Lower lobe of right lung (tissue), 2 donors: ENCODE measurements at regions not wholly inside any gene's neighbourhood (a gene's known extent, or its start where the extent isn't known, plus 50 kb on each side); places are given as distances from the start of the nearest gene placed in this dataset.
"Not testable (repeated sequence)": the region's sequence is repeated elsewhere in the genome, so short reads cannot be mapped to it uniquely, and the experiment has no call there.

Experiments used
- ATAC-seq, 2 donors: fragments of 200-7000 bp; cut with Tn5 transposase; one replicate each; pipeline ENCODE4 v1.9.1; 2020 to 2022; ENCODE audit warnings: mild to moderate bottlenecking in 2 of 2, moderate library complexity in 2 of 2
- DNase-seq: peaks from one replicate; pipeline ENCODE4 v3.0.0-alpha.2; 2020
- H3K27ac ChIP-seq: fragments of 200-600 bp; one replicate; pipeline ENCODE4 v1.8.0; 2022
- H3K27me3 ChIP-seq: fragments of 200-600 bp; one replicate; pipeline ENCODE4 v1.8.0; 2022; ENCODE audit warnings: low read depth
- H3K36me3 ChIP-seq: fragments of 200-600 bp; one replicate; pipeline ENCODE4 v1.8.0; 2022; ENCODE audit warnings: mild to moderate bottlenecking
- H3K4me1 ChIP-seq: fragments of 200-600 bp; one replicate; pipeline ENCODE4 v1.8.0; 2022
- H3K4me3 ChIP-seq: fragments of 200-600 bp; one replicate; pipeline ENCODE4 v1.8.0; 2022; ENCODE audit warnings: mild to moderate bottlenecking
- H3K9me3 ChIP-seq: fragments of 200-600 bp; one replicate; pipeline ENCODE4 v1.8.0; 2022
- CTCF ChIP-seq: fragments of 200-600 bp; IDR thresholded peaks from one replicate; pipeline ENCODE4 v1.8.0; 2022; ENCODE audit warnings: antibody characterized with exemption, mild to moderate bottlenecking
- intact Hi-C: fragments of 100-400 bp; cut with DNase I; formaldehyde crosslinking; loops from one replicate; pipeline ENCODE4 v1.11.0; 2022
- donor health status: DM: no; HTN: yes; CAD: no; lungs with severe emphysema.

- ATAC-seq (no peak), DNase-seq (no peak)
- TF ChIP-seq CTCF = no peak
- Histone ChIP-seq H3K36me3 (no peaks in the 10 kb centered on the region), H3K27me3 (no peaks in the 10 kb centered on the region), H3K4me1 (no peaks in the 10 kb centered on the region), H3K4me3 (no peak overlapping the region), H3K27ac (no peak overlapping the region), H3K9me3 (no peaks in the 10 kb centered on the region)
- intact Hi-C loops = no loop called here
These were observed 961.7 kb upstream of the TMEFF2 start for GRCh38 chr2:193156480-193156879.

- Histone ChIP-seq H3K4me1 (no peaks in the 10 kb centered on the region), H3K27ac (no peak overlapping the region), H3K4me3 (no peak overlapping the region), H3K27me3 (no peaks in the 10 kb centered on the region), H3K36me3 (no peaks in the 10 kb centered on the region), H3K9me3 (no peaks in the 10 kb centered on the region)
- TF ChIP-seq CTCF = no peak
- DNase-seq (no peak), ATAC-seq (no peak)
- intact Hi-C loops = no loop called here
These were observed 959.3 kb upstream of the TMEFF2 start for GRCh38 chr2:193154076-193154475.

GRCh38 chr2:193153576-193153975 lies 958.8 kb upstream of the TMEFF2 start:
- H3K4me1 ChIP-seq = no peaks in the 10 kb centered on the region
- no peak for ATAC-seq
- intact Hi-C loops = no loop called here
- DNase-seq = no peak
- H3K9me3 ChIP-seq = no peaks in the 10 kb centered on the region
- no peak overlapping the region for H3K27ac ChIP-seq
- no peak overlapping the region for H3K4me3 ChIP-seq
- no peaks in the 10 kb centered on the region for H3K36me3 ChIP-seq
- no peak for TF ChIP-seq CTCF
- H3K27me3 ChIP-seq = no peaks in the 10 kb centered on the region

GRCh38 chr2:193142467-193142866 lies 947.7 kb upstream of the TMEFF2 start:
- DNase-seq, intact Hi-C loops, H3K27ac ChIP-seq, H3K36me3 ChIP-seq, H3K27me3 ChIP-seq, H3K4me3 ChIP-seq, ATAC-seq, H3K9me3 ChIP-seq, H3K4me1 ChIP-seq: not testable (repeated sequence)

- H3K27ac ChIP-seq = no peak overlapping the region
- DNase-seq = no peak
- no peaks in the 10 kb centered on the region for H3K9me3 ChIP-seq
- no peaks in the 10 kb centered on the region for H3K36me3 ChIP-seq
- ATAC-seq = no peak
- H3K4me1 ChIP-seq = no peaks in the 10 kb centered on the region
- TF ChIP-seq CTCF = no peak
- H3K4me3 ChIP-seq = no peak overlapping the region
- intact Hi-C loops = no loop called here
- no peaks in the 10 kb centered on the region for H3K27me3 ChIP-seq
These were observed 947.3 kb upstream of the TMEFF2 start for GRCh38 chr2:193141998-193142397.

- H3K27ac ChIP-seq, intact Hi-C loops, H3K4me1 ChIP-seq, H3K9me3 ChIP-seq, DNase-seq, ATAC-seq, H3K4me3 ChIP-seq, H3K27me3 ChIP-seq, H3K36me3 ChIP-seq: not testable (repeated sequence)
These were observed 946.2 kb upstream of the TMEFF2 start for GRCh38 chr2:193140895-193141294.

GRCh38 chr2:193124815-193125214 lies 930.1 kb upstream of the TMEFF2 start:
- Histone ChIP-seq H3K27ac (no peak overlapping the region), H3K4me1 (no peaks in the 10 kb centered on the region), H3K27me3 (no peaks in the 10 kb centered on the region), H3K9me3 (no peaks in the 10 kb centered on the region), H3K36me3 (no peaks in the 10 kb centered on the region), H3K4me3 (no peak overlapping the region)
- TF ChIP-seq CTCF = no peak
- DNase-seq (no peak), ATAC-seq (no peak)
- intact Hi-C loops = no loop called here
